ENCODE measurements at regions not wholly inside any gene's neighbourhood (a gene's known extent, or its start where the extent isn't known, plus 50 kb on each side); places are given as distances from the start of the nearest gene placed in this dataset.

DNA sequence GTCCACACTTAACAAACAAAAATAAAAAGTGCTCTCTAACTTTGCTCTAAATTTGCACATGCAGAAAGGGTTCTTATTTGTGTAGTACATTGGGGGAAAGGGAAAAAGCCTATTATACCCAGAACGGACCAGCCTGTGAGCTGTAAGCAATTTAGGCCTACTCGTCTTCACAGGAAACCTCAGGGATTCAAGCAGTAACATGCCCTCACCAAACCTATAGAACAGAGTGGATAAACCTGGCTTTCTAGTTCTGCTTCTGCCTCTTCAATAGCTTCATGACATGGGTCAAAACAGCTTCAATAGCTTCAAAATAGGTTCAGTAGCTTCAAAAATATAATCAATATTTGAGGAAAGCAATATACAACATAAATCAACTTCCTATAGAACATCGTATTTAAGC is 163.7 kb downstream of the ARL4A start:
- no peak overlapping the region for H3K9ac ChIP-seq (ENCODE audit: low read length)
- H2AK5ac ChIP-seq (ENCODE audit: low read length), result no peak overlapping the region
- H3K36me3 ChIP-seq (ENCODE audit: control insufficient read depth, insufficient read depth, low read length), result no peaks in the 10 kb centered on the region
- H3K4me1 ChIP-seq (ENCODE audit: control insufficient read depth, low read depth, low read length), result no peaks in the 10 kb centered on the region
- no peak overlapping the region for H3K56ac ChIP-seq (ENCODE audit: low read length)
- H3K4ac ChIP-seq (ENCODE audit: low read depth, low read length), result no peak overlapping the region
- no peak overlapping the region for H2BK120ac ChIP-seq (ENCODE audit: low read depth, low read length)
- H4K8ac ChIP-seq (ENCODE audit: low read depth, low read length), result no peak overlapping the region
- H3K23ac ChIP-seq (ENCODE audit: low read length), result no peak overlapping the region
- no peak overlapping the region for H3K4me2 ChIP-seq (ENCODE audit: low read length)
- H3K27ac ChIP-seq (ENCODE audit: low read depth, low read length), result no peak overlapping the region
- H4K5ac ChIP-seq (ENCODE audit: low read length), result no peak overlapping the region
- DNase-seq, result no peak
- no peaks in the 10 kb centered on the region for H3K79me1 ChIP-seq (ENCODE audit: low read length)
- WGBS (ENCODE audit: extremely low coverage, insufficient coverage, low lambda C conversion rate), result no CpG with 5 or more reads among the region's 3 CpGs
- no peaks in the 10 kb centered on the region for H3K79me2 ChIP-seq (ENCODE audit: control insufficient read depth, insufficient read depth, low read length)
- no peaks in the 10 kb centered on the region for H3K27me3 ChIP-seq (ENCODE audit: insufficient read depth, low read length, poor library complexity)
- H3K4me3 ChIP-seq (ENCODE audit: low read length), result no peak overlapping the region
- no peak overlapping the region for H2BK5ac ChIP-seq (ENCODE audit: low read length)
- H2BK15ac ChIP-seq (replicated peaks; ENCODE audit: low read depth), result no peak overlapping the region
- no peak overlapping the region for H3K18ac ChIP-seq (ENCODE audit: low read length)

DNA sequence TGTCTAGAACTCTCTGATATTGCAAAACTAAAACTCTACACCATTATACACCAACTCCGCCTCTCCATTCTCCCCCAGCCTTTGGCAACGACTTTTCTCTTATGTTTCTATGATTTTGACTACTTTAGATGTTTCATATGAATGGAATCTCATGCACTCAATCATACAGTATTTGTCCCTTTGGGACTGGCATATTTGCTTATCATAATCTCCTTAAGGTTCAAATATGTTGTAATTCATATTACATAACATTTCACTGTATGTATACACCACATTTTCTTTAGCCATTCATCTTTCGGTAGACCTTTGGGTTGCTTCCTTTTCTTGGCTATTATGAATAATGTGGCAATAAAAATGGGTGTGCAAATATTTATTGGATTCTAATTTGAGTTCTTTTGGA is 164.4 kb downstream of the ARL4A start:
- Histone ChIP-seq H3K79me2 (ENCODE audit: control insufficient read depth, insufficient read depth, low read length) (no peaks in the 10 kb centered on the region), H3K4me2 (ENCODE audit: low read length) (no peak overlapping the region), H3K4me1 (ENCODE audit: control insufficient read depth, low read depth, low read length) (no peaks in the 10 kb centered on the region), H3K79me1 (ENCODE audit: low read length) (no peaks in the 10 kb centered on the region), H3K23ac (ENCODE audit: low read length) (no peak overlapping the region), H2BK5ac (ENCODE audit: low read length) (no peak overlapping the region), H4K5ac (ENCODE audit: low read length) (no peak overlapping the region), H3K36me3 (ENCODE audit: control insufficient read depth, insufficient read depth, low read length) (no peaks in the 10 kb centered on the region), H3K27me3 (ENCODE audit: insufficient read depth, low read length, poor library complexity) (no peaks in the 10 kb centered on the region), H3K4me3 (ENCODE audit: low read length) (no peak overlapping the region), H3K56ac (ENCODE audit: low read length) (no peak overlapping the region), H2AK5ac (ENCODE audit: low read length) (no peak overlapping the region), H3K27ac (ENCODE audit: low read depth, low read length) (no peak overlapping the region), H3K4ac (ENCODE audit: low read depth, low read length) (no peak overlapping the region), H2BK15ac (replicated peaks; ENCODE audit: low read depth) (no peak overlapping the region), H3K18ac (ENCODE audit: low read length) (no peak overlapping the region), H2BK120ac (ENCODE audit: low read depth, low read length) (no peak overlapping the region), H3K9ac (ENCODE audit: low read length) (no peak overlapping the region), H4K8ac (ENCODE audit: low read depth, low read length) (no peak overlapping the region)
- no peak for DNase-seq
- WGBS (ENCODE audit: extremely low coverage, insufficient coverage, low lambda C conversion rate), result no CpG with 5 or more reads among the region's 3 CpGs

DNA sequence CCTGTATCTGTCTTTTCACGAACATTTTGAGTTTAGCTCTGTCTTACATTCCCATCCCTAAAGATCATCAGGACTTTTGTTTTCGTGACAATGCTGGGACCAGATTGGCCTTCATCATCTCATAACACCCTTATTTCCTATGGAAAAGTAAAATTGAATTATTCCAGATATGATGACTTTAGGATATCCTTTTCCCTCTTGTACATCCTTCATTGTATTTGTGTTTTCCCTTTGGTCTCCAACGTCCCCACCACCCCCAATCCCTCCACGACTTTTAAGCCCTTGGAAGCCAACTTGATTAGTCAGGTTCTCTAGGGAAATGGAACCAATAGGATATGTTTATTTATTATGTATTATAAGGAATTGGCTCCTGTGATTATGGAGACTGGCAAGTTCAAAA is 167.6 kb downstream of the ARL4A start:
- WGBS (ENCODE audit: extremely low coverage, insufficient coverage, low lambda C conversion rate), result no CpG with 5 or more reads among the region's 4 CpGs

DNA sequence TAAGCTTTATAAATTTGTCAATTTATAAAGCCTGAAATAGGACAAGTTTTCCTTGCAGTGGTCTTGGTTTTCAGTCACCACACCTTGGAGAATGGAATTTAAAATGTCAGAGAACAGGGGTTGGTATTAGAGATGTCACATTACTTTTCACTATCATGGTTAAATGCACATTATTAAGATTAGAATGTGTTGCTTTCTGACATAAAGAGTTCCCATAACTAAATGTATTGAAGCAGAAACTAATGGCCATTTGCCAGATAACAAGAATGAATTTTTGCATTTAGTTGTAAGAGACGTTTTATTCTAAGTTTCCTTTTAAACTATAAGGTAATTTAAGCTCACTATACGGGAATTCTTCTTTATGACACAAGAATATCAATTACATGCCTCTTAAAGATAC is 172.3 kb downstream of the ARL4A start:
- no peak overlapping the region for H3K23ac ChIP-seq (ENCODE audit: low read length)
- no peak overlapping the region for H2BK15ac ChIP-seq (replicated peaks; ENCODE audit: low read depth)
- no peak overlapping the region for H4K5ac ChIP-seq (ENCODE audit: low read length)
- no peak overlapping the region for H4K8ac ChIP-seq (ENCODE audit: low read depth, low read length)
- H3K18ac ChIP-seq (ENCODE audit: low read length), result no peak overlapping the region
- no peaks in the 10 kb centered on the region for H3K79me2 ChIP-seq (ENCODE audit: control insufficient read depth, insufficient read depth, low read length)
- no peaks in the 10 kb centered on the region for H3K4me1 ChIP-seq (ENCODE audit: control insufficient read depth, low read depth, low read length)
- no peak overlapping the region for H3K4me3 ChIP-seq (ENCODE audit: low read length)
- H2BK5ac ChIP-seq (ENCODE audit: low read length), result no peak overlapping the region
- no peak overlapping the region for H2AK5ac ChIP-seq (ENCODE audit: low read length)
- H3K27me3 ChIP-seq (ENCODE audit: insufficient read depth, low read length, poor library complexity), result no peaks in the 10 kb centered on the region
- H3K27ac ChIP-seq (ENCODE audit: low read depth, low read length), result no peak overlapping the region
- no peak overlapping the region for H2BK120ac ChIP-seq (ENCODE audit: low read depth, low read length)
- H3K36me3 ChIP-seq (ENCODE audit: control insufficient read depth, insufficient read depth, low read length), result no peaks in the 10 kb centered on the region
- no peak overlapping the region for H3K4ac ChIP-seq (ENCODE audit: low read depth, low read length)
- H3K79me1 ChIP-seq (ENCODE audit: low read length), result no peaks in the 10 kb centered on the region
- WGBS (ENCODE audit: extremely low coverage, insufficient coverage, low lambda C conversion rate), result no CpG with 5 or more reads among the region's 2 CpGs
- no peak for DNase-seq
- no peak overlapping the region for H3K9ac ChIP-seq (ENCODE audit: low read length)
- no peak overlapping the region for H3K4me2 ChIP-seq (ENCODE audit: low read length)
- H3K56ac ChIP-seq (ENCODE audit: low read length), result no peak overlapping the region

More for the DNA sequence above, 167.6 kb downstream of the ARL4A start:
- no peaks in the 10 kb centered on the region for H3K27me3 ChIP-seq (ENCODE audit: insufficient read depth, low read length, poor library complexity)
- H3K9ac ChIP-seq (ENCODE audit: low read length), result no peak overlapping the region
- no peaks in the 10 kb centered on the region for H3K79me1 ChIP-seq (ENCODE audit: low read length)
- H3K56ac ChIP-seq (ENCODE audit: low read length), result no peak overlapping the region
- H3K4me2 ChIP-seq (ENCODE audit: low read length), result no peak overlapping the region
- H3K4me1 ChIP-seq (ENCODE audit: control insufficient read depth, low read depth, low read length), result no peaks in the 10 kb centered on the region
- H4K8ac ChIP-seq (ENCODE audit: low read depth, low read length), result no peak overlapping the region
- H2AK5ac ChIP-seq (ENCODE audit: low read length), result no peak overlapping the region
- H3K18ac ChIP-seq (ENCODE audit: low read length), result no peak overlapping the region
- no peak overlapping the region for H2BK15ac ChIP-seq (replicated peaks; ENCODE audit: low read depth)
- H2BK5ac ChIP-seq (ENCODE audit: low read length), result no peak overlapping the region
- no peak overlapping the region for H3K4me3 ChIP-seq (ENCODE audit: low read length)
- H3K4ac ChIP-seq (ENCODE audit: low read depth, low read length), result no peak overlapping the region
- H4K5ac ChIP-seq (ENCODE audit: low read length), result no peak overlapping the region
- no peak for DNase-seq
- H3K27ac ChIP-seq (ENCODE audit: low read depth, low read length), result no peak overlapping the region
- no peak overlapping the region for H2BK120ac ChIP-seq (ENCODE audit: low read depth, low read length)
- no peaks in the 10 kb centered on the region for H3K79me2 ChIP-seq (ENCODE audit: control insufficient read depth, insufficient read depth, low read length)
- no peaks in the 10 kb centered on the region for H3K36me3 ChIP-seq (ENCODE audit: control insufficient read depth, insufficient read depth, low read length)
- H3K23ac ChIP-seq (ENCODE audit: low read length), result no peak overlapping the region

DNA sequence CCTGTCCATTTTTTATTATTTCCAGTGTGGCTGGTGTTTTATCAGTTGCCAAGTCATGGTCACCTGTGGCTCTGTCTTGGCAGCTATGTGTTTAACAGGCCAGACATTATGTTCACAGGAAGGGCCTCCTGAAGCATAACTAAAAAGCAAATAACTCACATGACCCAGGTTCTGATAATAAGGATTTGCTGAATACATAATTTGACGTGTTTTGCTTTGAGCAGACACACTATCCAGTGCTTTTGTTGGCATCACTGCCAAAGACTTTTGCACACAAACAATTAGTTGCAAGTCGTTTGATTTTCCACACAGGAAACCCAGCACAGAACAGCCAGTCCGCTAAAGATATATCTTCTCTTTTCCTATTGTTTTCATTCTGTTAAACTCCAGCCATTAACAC is 173.6 kb downstream of the ARL4A start:
- Histone ChIP-seq H3K56ac (ENCODE audit: low read length) (no peak overlapping the region), H3K36me3 (ENCODE audit: control insufficient read depth, insufficient read depth, low read length) (no peaks in the 10 kb centered on the region), H2BK120ac (ENCODE audit: low read depth, low read length) (no peak overlapping the region), H2AK5ac (ENCODE audit: low read length) (no peak overlapping the region), H2BK5ac (ENCODE audit: low read length) (no peak overlapping the region), H3K27me3 (ENCODE audit: insufficient read depth, low read length, poor library complexity) (no peaks in the 10 kb centered on the region), H3K4me1 (ENCODE audit: control insufficient read depth, low read depth, low read length) (no peaks in the 10 kb centered on the region), H4K5ac (ENCODE audit: low read length) (no peak overlapping the region), H3K23ac (ENCODE audit: low read length) (no peak overlapping the region), H3K9ac (ENCODE audit: low read length) (no peak overlapping the region), H3K4me2 (ENCODE audit: low read length) (no peak overlapping the region), H3K4ac (ENCODE audit: low read depth, low read length) (no peak overlapping the region), H3K4me3 (ENCODE audit: low read length) (no peak overlapping the region), H3K79me1 (ENCODE audit: low read length) (no peaks in the 10 kb centered on the region), H3K79me2 (ENCODE audit: control insufficient read depth, insufficient read depth, low read length) (no peaks in the 10 kb centered on the region), H3K18ac (ENCODE audit: low read length) (no peak overlapping the region), H4K8ac (ENCODE audit: low read depth, low read length) (no peak overlapping the region), H3K27ac (ENCODE audit: low read depth, low read length) (no peak overlapping the region), H2BK15ac (replicated peaks; ENCODE audit: low read depth) (no peak overlapping the region)
- no peak for DNase-seq
- WGBS (ENCODE audit: extremely low coverage, insufficient coverage, low lambda C conversion rate), result no CpG with 5 or more reads among the region's 3 CpGs

DNA sequence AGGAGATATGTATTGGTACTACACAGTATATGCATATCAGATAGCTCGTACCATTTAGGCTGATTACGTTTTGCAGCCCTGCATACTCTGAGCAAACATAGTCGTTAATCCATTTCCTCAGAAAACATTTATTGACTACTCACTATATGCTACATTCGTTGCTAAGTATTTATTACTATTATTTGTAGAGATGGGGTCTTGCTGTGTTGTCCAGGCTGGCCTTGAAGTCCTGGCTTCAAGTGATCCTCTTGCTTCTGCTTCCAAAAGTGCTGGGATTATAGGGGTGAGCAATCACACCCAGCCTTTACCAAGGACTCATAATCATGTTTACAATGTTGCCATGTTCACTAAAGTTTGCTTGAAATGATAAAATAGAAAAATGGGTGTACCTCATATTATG is 174.7 kb downstream of the ARL4A start:
- Histone ChIP-seq H3K4me3 (ENCODE audit: low read length) (no peak overlapping the region), H3K36me3 (ENCODE audit: control insufficient read depth, insufficient read depth, low read length) (no peaks in the 10 kb centered on the region), H3K79me1 (ENCODE audit: low read length) (no peaks in the 10 kb centered on the region), H3K18ac (ENCODE audit: low read length) (no peak overlapping the region), H2BK5ac (ENCODE audit: low read length) (no peak overlapping the region), H3K79me2 (ENCODE audit: control insufficient read depth, insufficient read depth, low read length) (no peaks in the 10 kb centered on the region), H4K5ac (ENCODE audit: low read length) (no peak overlapping the region), H3K4me2 (ENCODE audit: low read length) (no peak overlapping the region), H3K27me3 (ENCODE audit: insufficient read depth, low read length, poor library complexity) (no peaks in the 10 kb centered on the region), H3K4me1 (ENCODE audit: control insufficient read depth, low read depth, low read length) (no peaks in the 10 kb centered on the region), H3K4ac (ENCODE audit: low read depth, low read length) (no peak overlapping the region), H3K27ac (ENCODE audit: low read depth, low read length) (no peak overlapping the region), H2AK5ac (ENCODE audit: low read length) (no peak overlapping the region), H2BK15ac (replicated peaks; ENCODE audit: low read depth) (no peak overlapping the region), H2BK120ac (ENCODE audit: low read depth, low read length) (no peak overlapping the region), H3K23ac (ENCODE audit: low read length) (no peak overlapping the region), H3K56ac (ENCODE audit: low read length) (no peak overlapping the region), H3K9ac (ENCODE audit: low read length) (no peak overlapping the region), H4K8ac (ENCODE audit: low read depth, low read length) (no peak overlapping the region)
- no CpG with 5 or more reads among the region's 4 CpGs for WGBS (ENCODE audit: extremely low coverage, insufficient coverage, low lambda C conversion rate)
- DNase-seq, result no peak

Data from mesendoderm (in vitro differentiated cells).